ENCODE measurements at regions not wholly inside any gene's neighbourhood (a gene's known extent, or its start where the extent isn't known, plus 50 kb on each side); places are given as distances from the start of the nearest gene placed in this dataset.

- Histone ChIP-seq H2AFZ (ENCODE audit: control insufficient read depth, low read length) (no peak overlapping the region), H3K27me3 (ENCODE audit: control insufficient read depth, extremely low read depth, insufficient read depth, low read length) (no peaks in the 10 kb centered on the region), H3K4me1 (ENCODE audit: control insufficient read depth, extremely low read depth, insufficient read depth, low read length) (no peaks in the 10 kb centered on the region), H4K20me1 (ENCODE audit: control insufficient read depth, extremely low read depth, insufficient read depth, low read length) (no peaks in the 10 kb centered on the region), H3K9ac (ENCODE audit: control insufficient read depth, extremely low read depth, insufficient read depth, low read length) (no peak overlapping the region), H3K27ac (ENCODE audit: control insufficient read depth, insufficient read depth, low read length) (no peak overlapping the region), H3K4me2 (ENCODE audit: control insufficient read depth, extremely low read depth, insufficient read depth, low read depth, low read length) (no peak overlapping the region), H3K9me3 (ENCODE audit: control insufficient read depth, low read depth, low read length) (no peaks in the 10 kb centered on the region), H3K4me3 (ENCODE audit: control insufficient read depth in 2 of 3, extremely low read depth in 1 of 3, insufficient read depth in 2 of 3, low read depth in 1 of 3, low read length in 3 of 3) (no peak overlapping the region), H3K9me1 (ENCODE audit: control insufficient read depth, extremely low read depth, insufficient read depth, low read length) (no peaks in the 10 kb centered on the region), H3K36me3 (ENCODE audit: control insufficient read depth in 2 of 2, extremely low read depth in 1 of 2, insufficient read depth in 2 of 2, low read length in 2 of 2) (no peaks in the 10 kb centered on the region), H3K79me2 (ENCODE audit: control insufficient read depth, insufficient read depth, low read length) (no peaks in the 10 kb centered on the region)
- FAIRE-seq (no peak), DNase-seq (ENCODE audit: low read depth, low spot score) (no peak)
- dilution Hi-C loops (cut with MboI; ENCODE audit: extremely low pct_ligation_motif_present, low sequenced_read_pairs): no loop called here
- TF ChIP-seq EZH2 (IDR thresholded peaks at IDR 0.05; ENCODE audit: low read length) (no peak), CTCF (optimal IDR thresholded peaks at IDR 0.05 in 1 of 3, IDR thresholded peaks at IDR 0.05 in 1 of 3, conservative IDR thresholded peaks at IDR 0.05 in 1 of 3; ENCODE audit: extremely low read depth in 1 of 3, insufficient read depth in 2 of 3, low read length in 3 of 3) (no peak)
Observed at GRCh38 chr4:66590488-66591215, 920.4 kb upstream of the EPHA5 start.

DNA sequence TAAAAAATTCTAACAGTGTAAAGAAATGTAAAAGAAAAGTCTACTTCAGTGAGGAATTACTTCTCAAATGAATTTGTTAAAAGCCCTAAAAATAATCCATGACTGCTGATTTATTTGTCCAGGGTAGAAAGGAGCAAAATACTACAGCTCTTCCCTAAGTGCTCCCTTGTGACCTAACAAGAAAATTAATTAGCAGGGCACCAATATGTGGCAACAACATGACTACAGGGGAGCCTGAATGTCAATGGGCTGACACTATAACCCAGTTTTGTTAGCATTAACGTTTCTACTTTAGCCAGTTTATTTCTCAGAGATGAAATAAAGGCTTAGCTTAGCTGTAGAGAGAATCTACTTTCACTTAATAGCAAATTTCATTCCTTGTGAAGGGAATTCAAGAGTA is 918.9 kb upstream of the EPHA5 start:
- no peaks in the 10 kb centered on the region for H3K27me3 ChIP-seq (ENCODE audit: control insufficient read depth, extremely low read depth, insufficient read depth, low read length)
- DNase-seq (ENCODE audit: low read depth, low spot score): no peak
- dilution Hi-C loops (cut with MboI; ENCODE audit: extremely low pct_ligation_motif_present, low sequenced_read_pairs): no loop called here

More for the DNA sequence above, 918.9 kb upstream of the EPHA5 start:
- Histone ChIP-seq H3K4me1 (ENCODE audit: control insufficient read depth, extremely low read depth, insufficient read depth, low read length) (no peaks in the 10 kb centered on the region), H2AFZ (ENCODE audit: control insufficient read depth, low read length) (no peak overlapping the region), H3K27ac (ENCODE audit: control insufficient read depth, insufficient read depth, low read length) (no peak overlapping the region), H3K36me3 (ENCODE audit: control insufficient read depth in 2 of 2, extremely low read depth in 1 of 2, insufficient read depth in 2 of 2, low read length in 2 of 2) (no peaks in the 10 kb centered on the region), H3K9ac (ENCODE audit: control insufficient read depth, extremely low read depth, insufficient read depth, low read length) (no peak overlapping the region), H3K9me3 (ENCODE audit: control insufficient read depth, low read depth, low read length) (no peaks in the 10 kb centered on the region), H3K4me2 (ENCODE audit: control insufficient read depth, extremely low read depth, insufficient read depth, low read depth, low read length) (no peak overlapping the region), H4K20me1 (ENCODE audit: control insufficient read depth, extremely low read depth, insufficient read depth, low read length) (no peaks in the 10 kb centered on the region), H3K9me1 (ENCODE audit: control insufficient read depth, extremely low read depth, insufficient read depth, low read length) (no peaks in the 10 kb centered on the region), H3K4me3 (ENCODE audit: control insufficient read depth in 2 of 3, extremely low read depth in 1 of 3, insufficient read depth in 2 of 3, low read depth in 1 of 3, low read length in 3 of 3) (no peak overlapping the region), H3K79me2 (ENCODE audit: control insufficient read depth, insufficient read depth, low read length) (no peaks in the 10 kb centered on the region)
- TF ChIP-seq CTCF (optimal IDR thresholded peaks at IDR 0.05 in 1 of 3, IDR thresholded peaks at IDR 0.05 in 1 of 3, conservative IDR thresholded peaks at IDR 0.05 in 1 of 3; ENCODE audit: extremely low read depth in 1 of 3, insufficient read depth in 2 of 3, low read length in 3 of 3): no peak
- TF ChIP-seq EZH2 (IDR thresholded peaks at IDR 0.05; ENCODE audit: low read length): no peak
- FAIRE-seq: no peak

All from keratinocyte (primary cell).